ENCODE measurements at regions not wholly inside any gene's neighbourhood (a gene's known extent, or its start where the extent isn't known, plus 50 kb on each side); places are given as distances from the start of the nearest gene placed in this dataset.

- H3K9me1 ChIP-seq (ENCODE audit: control insufficient read depth, extremely low read depth, insufficient read depth, low read length) = no peaks in the 10 kb centered on the region
- no peaks in the 10 kb centered on the region for H3K79me2 ChIP-seq (ENCODE audit: control insufficient read depth, insufficient read depth, low read length)
- H3K9ac ChIP-seq (ENCODE audit: control insufficient read depth, extremely low read depth, insufficient read depth, low read length) = no peak overlapping the region
- H2AFZ ChIP-seq (ENCODE audit: control insufficient read depth, low read length) = no peak overlapping the region
- dilution Hi-C loops (cut with MboI; ENCODE audit: extremely low pct_ligation_motif_present, low sequenced_read_pairs) = no loop called here
- no peak overlapping the region for H3K4me2 ChIP-seq (ENCODE audit: control insufficient read depth, extremely low read depth, insufficient read depth, low read depth, low read length)
- H3K36me3 ChIP-seq (ENCODE audit: control insufficient read depth in 2 of 2, extremely low read depth in 1 of 2, insufficient read depth in 2 of 2, low read length in 2 of 2) = no peaks in the 10 kb centered on the region
- FAIRE-seq (no peak), DNase-seq (ENCODE audit: low read depth, low spot score) (no peak)
- no peak for TF ChIP-seq EZH2 (IDR thresholded peaks at IDR 0.05; ENCODE audit: low read length)
- TF ChIP-seq CTCF (optimal IDR thresholded peaks at IDR 0.05 in 1 of 3, IDR thresholded peaks at IDR 0.05 in 1 of 3, conservative IDR thresholded peaks at IDR 0.05 in 1 of 3; ENCODE audit: extremely low read depth in 1 of 3, insufficient read depth in 2 of 3, low read length in 3 of 3) = no peak
- H3K4me3 ChIP-seq (ENCODE audit: control insufficient read depth in 2 of 3, extremely low read depth in 1 of 3, insufficient read depth in 2 of 3, low read depth in 1 of 3, low read length in 3 of 3) = no peak overlapping the region
- H3K4me1 ChIP-seq (ENCODE audit: control insufficient read depth, extremely low read depth, insufficient read depth, low read length) = no peaks in the 10 kb centered on the region
- H3K27ac ChIP-seq (ENCODE audit: control insufficient read depth, insufficient read depth, low read length) = no peak overlapping the region
- H4K20me1 ChIP-seq (ENCODE audit: control insufficient read depth, extremely low read depth, insufficient read depth, low read length) = no peaks in the 10 kb centered on the region
- no peaks in the 10 kb centered on the region for H3K9me3 ChIP-seq (ENCODE audit: control insufficient read depth, low read depth, low read length)
- H3K27me3 ChIP-seq (ENCODE audit: control insufficient read depth, extremely low read depth, insufficient read depth, low read length) = no peaks in the 10 kb centered on the region
Measured at GRCh38 chr7:93817004-93817403, 73.5 kb downstream of the TFPI2 start.

GRCh38 chr7:93813514-93813913 is 77.0 kb downstream of the TFPI2 start:
- no peak overlapping the region for H3K9ac ChIP-seq (ENCODE audit: control insufficient read depth, extremely low read depth, insufficient read depth, low read length)
- no peak for TF ChIP-seq EZH2 (IDR thresholded peaks at IDR 0.05; ENCODE audit: low read length)
- TF ChIP-seq CTCF (optimal IDR thresholded peaks at IDR 0.05 in 1 of 3, IDR thresholded peaks at IDR 0.05 in 1 of 3, conservative IDR thresholded peaks at IDR 0.05 in 1 of 3; ENCODE audit: extremely low read depth in 1 of 3, insufficient read depth in 2 of 3, low read length in 3 of 3) = no peak
- dilution Hi-C loops (cut with MboI; ENCODE audit: extremely low pct_ligation_motif_present, low sequenced_read_pairs) = no loop called here
- H3K36me3 ChIP-seq (ENCODE audit: control insufficient read depth in 2 of 2, extremely low read depth in 1 of 2, insufficient read depth in 2 of 2, low read length in 2 of 2) = no peaks in the 10 kb centered on the region
- FAIRE-seq (no peak), DNase-seq (ENCODE audit: low read depth, low spot score) (no peak)
- H3K4me1 ChIP-seq (ENCODE audit: control insufficient read depth, extremely low read depth, insufficient read depth, low read length) = no peaks in the 10 kb centered on the region
- no peak overlapping the region for H3K4me2 ChIP-seq (ENCODE audit: control insufficient read depth, extremely low read depth, insufficient read depth, low read depth, low read length)
- no peaks in the 10 kb centered on the region for H3K9me3 ChIP-seq (ENCODE audit: control insufficient read depth, low read depth, low read length)
- no peaks in the 10 kb centered on the region for H3K9me1 ChIP-seq (ENCODE audit: control insufficient read depth, extremely low read depth, insufficient read depth, low read length)
- H2AFZ ChIP-seq (ENCODE audit: control insufficient read depth, low read length) = no peak overlapping the region
- H3K27me3 ChIP-seq (ENCODE audit: control insufficient read depth, extremely low read depth, insufficient read depth, low read length) = no peaks in the 10 kb centered on the region
- H3K4me3 ChIP-seq (ENCODE audit: control insufficient read depth in 2 of 3, extremely low read depth in 1 of 3, insufficient read depth in 2 of 3, low read depth in 1 of 3, low read length in 3 of 3) = no peak overlapping the region
- no peaks in the 10 kb centered on the region for H4K20me1 ChIP-seq (ENCODE audit: control insufficient read depth, extremely low read depth, insufficient read depth, low read length)
- H3K27ac ChIP-seq (ENCODE audit: control insufficient read depth, insufficient read depth, low read length) = no peak overlapping the region
- no peaks in the 10 kb centered on the region for H3K79me2 ChIP-seq (ENCODE audit: control insufficient read depth, insufficient read depth, low read length)

All from keratinocyte (primary cell).